Glomerular visceral epithelial cell (primary cell): ENCODE measurements at regions not wholly inside any gene's neighbourhood (a gene's known extent, or its start where the extent isn't known, plus 50 kb on each side); places are given as distances from the start of the nearest gene placed in this dataset.

Experiments
- DNase-seq: peaks from one replicate; pipeline ENCODE4 v3.0.0-alpha.2; 2016; ENCODE audit errors: extremely low spot score

DNA sequence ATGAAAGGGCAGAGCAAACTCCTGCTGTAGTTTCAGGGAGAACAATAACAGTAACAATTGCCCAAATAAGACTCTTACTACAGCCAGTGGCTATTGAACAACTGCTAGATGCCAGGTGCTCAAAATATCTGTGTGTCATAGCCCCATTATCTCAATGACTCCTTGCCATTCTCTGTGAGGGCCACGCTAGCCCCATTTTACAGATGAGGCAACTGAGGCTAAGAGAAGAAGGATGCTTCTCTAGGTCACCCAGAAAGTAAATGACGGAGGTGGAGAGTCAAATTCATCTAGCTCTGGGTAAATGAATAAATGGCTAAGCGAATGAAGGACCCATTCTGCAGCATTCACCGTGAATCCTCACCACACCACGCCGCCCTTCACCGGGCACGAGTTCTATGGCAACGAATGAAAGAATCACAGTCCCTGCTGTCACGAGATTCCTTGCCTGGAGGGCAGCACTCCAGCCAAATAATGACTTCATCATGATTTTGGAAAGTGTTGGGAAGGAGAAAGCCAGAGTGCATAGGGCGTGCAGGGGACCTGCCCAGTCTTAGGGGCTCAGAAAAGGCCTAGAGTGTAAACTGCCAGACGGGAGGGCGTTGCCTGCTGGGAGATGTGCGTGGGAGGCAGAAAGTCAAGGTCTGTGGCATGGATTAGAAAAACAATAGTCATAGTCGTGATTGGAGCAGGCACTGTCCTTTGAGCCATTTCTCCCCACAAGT, 147.2 kb downstream of the C9orf50 start:
- DNase-seq: peak; percentile 66

DNA sequence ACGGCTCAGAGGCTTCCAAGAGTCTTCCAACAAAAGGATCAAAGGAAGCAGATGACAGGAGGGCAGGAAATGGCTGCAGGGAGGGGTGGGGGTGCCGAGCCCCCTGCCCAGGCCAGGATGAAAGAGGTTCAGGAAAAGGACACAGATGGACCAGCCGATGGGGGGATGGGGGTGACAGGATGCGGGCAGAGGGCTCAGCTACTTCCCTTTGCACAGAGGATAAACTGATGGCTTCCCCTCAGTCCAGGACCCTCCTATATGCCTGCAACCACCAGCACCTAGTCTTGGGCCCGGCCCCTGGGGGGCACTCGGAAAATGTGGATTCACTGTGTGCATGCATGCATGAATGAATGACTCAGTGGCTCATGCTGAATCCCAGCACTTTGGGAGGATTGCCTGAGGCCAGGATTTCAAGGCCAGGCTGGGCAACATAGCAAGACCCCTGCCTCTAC, 148.2 kb downstream of the C9orf50 start:
- DNase-seq: no peak

DNA sequence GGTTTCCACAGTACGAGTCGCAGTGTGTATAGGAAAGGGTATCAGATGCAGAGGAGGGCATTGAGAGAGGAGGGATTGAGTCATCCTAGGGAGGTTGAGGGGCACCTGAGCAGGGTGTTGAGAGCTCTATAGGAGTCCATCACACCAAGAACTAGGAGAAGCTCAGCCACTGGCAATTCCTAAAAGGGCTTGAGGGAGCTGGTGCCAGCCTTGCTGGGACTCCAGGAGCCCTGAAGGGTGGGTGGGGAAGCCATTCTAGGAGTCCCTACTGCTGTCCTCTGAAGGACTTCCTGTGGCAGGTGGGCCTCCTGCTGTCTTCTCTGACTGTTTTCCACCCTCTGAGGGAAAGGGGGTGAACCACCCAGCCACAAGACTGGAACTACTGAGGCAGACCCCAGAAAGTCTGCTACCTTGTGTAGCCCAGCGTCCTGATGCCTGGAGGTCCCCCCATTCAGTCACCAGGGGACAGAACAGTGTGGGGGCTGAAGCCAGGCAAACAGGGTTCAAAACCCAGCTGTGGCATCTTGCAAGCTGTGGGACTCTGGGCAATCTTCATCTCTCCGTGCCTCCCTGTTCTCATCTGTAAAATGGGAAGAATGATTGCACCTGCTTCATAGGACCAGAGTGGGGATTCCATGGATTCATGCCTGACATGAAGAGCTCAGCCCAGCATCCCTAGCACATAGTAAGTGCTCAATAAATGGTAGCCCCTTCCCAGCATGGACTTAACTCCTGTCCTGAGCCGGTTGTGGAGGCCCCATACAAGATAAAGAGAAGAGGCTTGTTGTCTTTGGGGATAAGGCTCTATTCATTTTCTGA, 149.5 kb downstream of the C9orf50 start:
- DNase-seq: no peak

DNA sequence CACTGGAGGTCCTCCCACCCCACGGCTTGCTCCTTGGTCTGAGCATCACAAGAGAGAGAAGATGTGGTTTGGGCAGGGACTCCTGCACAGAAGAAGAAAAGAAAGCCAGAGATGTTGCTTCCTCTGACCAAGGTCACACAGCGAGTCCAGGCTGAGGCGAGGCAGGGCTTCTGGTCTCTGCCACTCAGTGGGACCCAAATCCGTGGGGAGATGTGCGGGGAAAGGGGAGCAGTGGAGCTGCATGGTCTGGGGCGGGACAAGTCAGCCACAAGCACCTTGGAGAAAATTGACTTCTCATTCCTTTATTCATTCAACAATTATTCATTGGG, 150.9 kb downstream of the C9orf50 start:
- DNase-seq: no peak

DNA sequence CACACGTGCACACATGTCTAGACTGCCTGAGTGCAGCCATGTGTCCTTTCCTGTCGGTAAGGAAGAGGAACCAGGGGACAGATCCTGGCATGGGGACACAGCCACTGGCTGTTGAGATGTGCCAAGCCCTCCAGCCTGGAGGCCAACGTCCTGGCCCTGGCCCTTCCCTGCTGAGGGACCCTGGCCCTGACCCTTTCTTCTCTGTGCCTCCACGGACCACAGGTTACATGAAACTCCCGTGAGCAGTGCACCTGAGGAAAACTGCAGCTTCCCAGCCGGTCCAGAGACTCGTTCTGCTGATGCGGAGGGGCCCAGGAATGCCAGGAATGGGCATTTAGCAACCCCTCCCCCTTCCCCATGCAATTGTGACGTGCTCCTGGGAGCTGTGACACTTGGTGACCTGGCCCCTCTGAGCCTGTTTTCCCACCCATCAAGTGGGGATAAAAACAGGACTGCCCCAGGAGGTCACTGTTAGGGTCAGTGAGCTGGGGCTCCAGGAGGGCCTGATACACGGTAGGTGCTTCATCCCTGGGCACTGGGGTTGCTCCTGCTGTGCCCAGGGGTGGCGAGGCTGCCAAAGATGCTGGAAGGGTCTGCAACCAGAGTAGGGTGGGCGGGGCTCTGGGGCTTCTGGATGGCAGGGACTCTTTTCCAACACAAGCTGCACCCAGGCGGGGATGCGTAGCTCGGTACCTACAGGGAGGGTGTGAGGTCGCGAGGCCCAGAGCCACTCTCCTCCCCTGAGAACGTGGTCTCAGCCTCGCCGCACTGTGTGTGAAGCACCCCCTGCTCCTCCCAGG, 151.5 kb downstream of the C9orf50 start:
- no peak for DNase-seq

DNA sequence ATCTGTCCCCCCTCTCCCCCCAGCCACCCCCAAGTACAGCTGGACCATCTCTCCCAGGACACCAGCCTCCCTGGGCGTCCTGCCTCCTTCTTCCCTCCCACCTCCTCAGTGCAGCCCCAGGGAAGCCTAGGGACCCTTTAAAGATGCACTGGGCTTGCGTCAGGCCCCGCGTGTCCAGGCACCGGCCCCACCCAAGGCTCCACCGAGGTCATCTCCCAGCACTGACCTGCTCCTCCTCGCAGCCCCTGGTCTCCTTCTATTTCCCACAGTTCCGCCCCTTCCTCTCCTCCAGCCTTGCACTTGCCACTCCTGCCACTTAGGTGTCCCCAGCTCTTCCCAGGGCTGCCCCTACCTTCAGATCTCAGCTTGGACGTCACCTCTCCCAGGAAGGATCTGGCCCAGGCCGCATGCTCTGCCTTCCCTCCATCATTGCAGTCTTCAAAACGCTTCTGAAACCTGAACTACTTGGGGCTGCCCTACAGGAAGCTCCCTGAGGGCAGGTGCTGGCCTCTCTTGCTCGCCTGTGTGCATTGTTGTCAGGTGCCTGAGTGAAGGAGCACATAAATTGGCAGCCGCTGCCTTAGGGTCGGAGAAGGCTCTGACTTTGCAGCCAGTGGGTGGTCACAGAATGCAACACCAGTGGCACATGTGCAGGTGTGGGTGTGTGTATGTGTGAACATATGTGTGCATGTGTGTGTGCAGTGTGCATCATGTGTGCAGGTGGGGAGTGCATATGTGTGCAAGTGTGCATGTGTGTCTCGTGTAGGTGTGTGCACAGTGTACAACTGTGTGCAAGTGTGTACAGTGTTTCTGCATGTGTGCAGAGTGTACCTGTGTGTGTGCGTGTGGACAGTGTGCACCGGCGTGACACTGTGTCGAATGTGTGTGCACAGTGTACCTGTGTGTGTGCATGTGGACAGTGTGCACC, 152.9 kb downstream of the C9orf50 start:
- DNase-seq: no peak

DNA sequence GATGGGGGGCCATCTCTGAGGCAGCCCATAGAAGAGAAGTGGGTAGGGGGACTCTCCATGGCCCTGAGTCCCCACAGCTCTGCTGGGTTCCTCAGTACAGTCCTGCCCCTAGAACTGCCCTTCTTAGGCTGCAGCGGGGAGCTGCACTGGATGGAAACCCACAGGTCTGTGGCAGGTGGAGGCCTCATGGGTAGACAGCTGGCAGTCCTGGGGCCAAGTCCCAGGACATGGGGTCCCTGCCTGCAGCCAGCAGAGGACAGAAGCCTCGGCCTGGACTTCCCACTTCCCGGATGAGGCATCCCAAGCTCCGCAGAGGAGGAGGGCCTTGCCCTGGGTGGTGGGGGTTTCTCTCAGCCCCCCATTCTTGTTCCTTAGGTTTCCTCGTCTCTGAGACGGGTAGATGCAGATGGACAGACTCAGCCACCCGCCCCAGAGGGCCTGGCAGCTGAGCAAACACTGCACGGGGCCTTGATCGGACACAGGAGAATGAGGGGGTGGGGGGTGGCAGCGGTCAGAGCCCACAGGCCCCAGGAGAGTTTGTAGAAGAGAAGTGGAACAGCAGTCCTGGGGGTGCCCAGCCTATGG, 153.8 kb downstream of the C9orf50 start:
- DNase-seq: no peak

DNA sequence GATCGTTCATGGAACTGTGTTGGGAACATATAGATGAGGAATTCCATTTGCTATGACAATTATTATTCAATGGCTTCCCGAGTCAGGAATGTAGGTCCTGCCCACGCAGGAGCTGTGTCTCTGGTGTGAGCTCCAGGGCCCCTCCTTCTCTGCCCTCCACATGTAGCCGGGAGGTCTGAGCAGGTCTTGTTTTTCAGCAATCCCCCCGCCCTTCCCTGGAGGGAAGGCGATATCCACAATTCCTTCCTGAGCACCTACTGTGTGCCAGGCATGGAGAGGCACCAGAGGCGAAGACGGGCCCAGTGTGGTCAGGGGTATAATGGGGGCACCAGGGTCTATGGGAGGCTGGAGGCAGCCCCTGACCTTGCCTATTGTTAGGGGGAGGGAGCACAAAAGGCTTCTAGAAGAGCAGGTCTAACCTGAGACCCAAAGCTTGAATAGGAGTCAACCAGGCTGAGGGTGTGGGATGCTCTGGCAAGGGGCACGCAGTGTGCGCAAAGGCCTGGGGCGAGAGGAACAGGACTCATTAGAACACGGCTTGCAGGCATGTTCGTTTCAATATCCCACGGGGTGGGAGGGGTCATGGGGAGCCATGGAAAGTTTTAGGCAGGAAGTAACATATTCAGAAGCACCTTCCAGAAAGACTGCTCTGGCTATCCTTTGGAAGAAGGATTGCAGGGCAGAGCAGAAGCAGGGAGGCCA, 154.9 kb downstream of the C9orf50 start:
- no peak for DNase-seq

DNA sequence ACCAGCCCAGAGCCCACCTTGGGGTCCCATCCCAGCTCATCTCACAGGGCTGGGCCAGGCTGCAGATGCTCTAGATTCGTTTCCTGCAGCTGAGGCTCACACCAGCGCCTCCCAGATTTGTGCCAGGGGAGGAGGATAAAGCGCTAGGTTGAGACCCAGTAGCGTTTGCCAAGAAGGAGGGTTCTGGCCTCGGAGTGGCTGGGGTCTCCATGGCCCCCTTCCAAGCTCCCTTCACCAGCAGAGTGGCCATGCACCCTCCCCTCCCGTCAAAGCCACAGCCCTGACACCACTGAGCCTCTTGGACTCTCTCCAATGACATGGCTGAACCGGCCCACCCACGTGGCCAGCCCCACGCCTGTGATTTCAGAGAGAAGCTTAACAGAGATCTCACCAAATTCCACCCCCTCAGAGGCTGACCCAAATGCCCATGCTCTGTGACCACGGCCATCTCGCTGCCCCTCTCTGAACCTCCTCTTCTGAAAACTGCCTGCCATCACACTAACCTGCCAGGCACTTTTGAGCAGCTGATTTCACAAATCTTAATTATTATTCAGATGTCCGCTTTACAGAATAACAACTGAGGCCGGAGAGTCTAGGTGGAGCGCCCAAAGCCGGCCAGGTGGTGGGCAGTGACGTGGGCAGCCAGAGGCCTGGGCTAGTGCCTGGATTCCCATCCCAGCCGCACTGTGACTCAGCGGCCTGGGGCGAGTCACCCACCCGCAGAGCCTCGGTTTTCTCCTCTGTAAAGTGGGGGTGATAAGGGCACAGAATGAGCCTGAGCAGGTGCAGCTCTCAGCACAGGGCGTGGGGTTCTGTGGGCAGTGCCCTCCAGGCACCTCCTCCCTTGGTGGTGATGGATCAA, 155.7 kb downstream of the C9orf50 start:
- peak; percentile 42 for DNase-seq

DNA sequence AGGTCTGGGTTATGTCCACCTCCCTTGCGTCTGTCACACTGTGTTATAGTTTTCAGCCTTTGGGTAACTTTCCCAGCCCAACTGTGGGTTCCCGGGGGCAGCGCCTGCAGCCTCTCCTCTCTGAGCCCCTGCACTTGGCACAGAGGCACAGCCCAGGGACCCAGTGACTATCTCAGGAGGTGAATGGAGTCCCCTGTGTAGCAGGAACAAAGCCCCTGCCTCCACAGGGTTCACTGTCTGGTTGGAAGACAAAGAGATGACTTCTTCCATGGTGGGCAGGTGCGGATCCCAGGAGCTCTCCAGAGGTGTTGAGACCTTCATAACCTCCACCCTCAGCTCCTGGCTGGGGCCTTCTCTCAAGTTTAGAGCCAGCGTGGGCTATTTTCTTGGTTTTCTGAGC, 156.9 kb downstream of the C9orf50 start:
- DNase-seq: no peak

DNA sequence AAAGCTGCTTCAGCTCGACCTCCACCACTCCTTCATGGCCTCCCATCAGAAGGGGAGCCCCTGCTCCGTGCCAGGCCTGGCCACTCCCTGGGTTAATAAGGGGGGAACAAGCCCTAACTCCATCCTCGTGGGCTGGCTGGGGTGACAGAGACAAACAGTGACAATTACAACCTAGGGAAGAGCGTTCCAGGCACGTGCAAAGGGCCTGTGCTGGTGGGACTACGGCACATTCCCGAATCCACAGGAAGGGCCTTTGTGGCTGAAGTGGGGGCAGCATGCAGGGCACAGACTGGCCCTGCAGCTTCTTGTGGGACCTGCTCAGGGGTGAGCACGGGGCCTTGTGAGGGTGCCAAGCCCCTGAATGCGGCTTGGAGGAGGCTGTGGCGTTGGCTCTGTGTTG, 157.4 kb downstream of the C9orf50 start:
- no peak for DNase-seq

DNA sequence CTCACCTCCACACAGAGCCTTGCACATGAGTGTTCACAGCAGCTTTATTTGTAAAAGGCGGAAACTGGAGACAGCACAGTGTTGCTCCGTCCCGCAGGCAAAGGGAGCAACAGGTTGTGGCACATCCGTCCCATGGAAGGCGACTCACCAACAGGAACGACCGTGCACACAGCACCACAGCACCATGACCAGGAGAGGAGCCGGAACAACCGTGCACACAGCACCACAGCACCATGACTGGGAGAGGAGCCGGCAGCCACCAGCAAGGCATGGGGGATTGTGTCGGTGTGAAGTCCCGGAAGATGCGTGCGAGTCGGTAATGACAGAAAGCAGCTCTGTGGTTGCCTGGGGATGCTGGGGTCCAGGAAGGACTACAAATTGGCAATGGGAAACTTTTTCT, 158.5 kb downstream of the C9orf50 start:
- no peak for DNase-seq

DNA sequence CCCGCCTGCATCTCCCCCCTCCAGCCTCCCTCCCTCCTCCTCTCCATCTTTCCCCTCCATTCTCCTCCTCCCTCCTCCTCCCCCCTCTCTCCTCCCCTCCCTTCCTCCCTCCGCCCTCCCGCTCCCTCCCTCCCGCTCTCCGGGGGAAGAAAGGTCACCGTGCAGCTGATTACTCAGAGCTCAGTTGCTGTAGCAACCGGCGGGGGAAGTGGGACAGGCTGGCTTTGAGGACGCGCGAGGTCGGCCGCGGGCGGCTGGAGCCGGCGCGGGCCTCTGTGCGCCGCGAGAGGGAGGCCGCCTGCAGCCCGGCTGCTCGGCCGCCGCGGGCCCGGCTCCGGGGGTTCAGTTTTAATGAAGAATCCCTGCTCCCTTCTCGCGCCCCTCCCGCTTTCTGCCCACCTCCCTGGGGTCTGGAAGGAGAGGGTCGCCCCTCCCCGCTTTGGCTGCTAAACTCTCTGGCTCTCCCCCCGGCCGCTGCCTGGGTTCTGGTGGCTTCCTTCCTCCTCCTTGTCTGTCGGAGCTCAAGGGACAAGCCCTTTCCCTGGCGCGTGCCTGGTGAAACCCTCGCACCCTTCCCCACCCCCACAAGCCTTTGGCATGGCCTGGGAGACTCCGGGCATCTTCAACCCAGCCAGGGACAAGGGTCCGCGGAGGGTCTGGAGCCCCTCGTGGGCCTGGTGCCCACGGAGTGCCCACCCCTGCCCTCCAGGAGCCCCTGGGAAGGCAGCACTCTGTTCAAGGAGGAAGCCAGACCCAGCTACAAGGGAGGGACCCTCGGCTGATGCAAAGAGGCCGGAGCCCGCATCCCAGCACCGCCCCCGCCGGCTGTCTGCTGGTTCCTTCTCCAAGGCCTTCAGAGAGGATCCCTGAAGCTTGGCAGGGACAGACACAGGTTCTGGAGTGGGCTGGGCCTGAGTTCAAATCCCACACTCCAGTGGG, 160.3 kb downstream of the C9orf50 start:
- peak; percentile 98 for DNase-seq

DNA sequence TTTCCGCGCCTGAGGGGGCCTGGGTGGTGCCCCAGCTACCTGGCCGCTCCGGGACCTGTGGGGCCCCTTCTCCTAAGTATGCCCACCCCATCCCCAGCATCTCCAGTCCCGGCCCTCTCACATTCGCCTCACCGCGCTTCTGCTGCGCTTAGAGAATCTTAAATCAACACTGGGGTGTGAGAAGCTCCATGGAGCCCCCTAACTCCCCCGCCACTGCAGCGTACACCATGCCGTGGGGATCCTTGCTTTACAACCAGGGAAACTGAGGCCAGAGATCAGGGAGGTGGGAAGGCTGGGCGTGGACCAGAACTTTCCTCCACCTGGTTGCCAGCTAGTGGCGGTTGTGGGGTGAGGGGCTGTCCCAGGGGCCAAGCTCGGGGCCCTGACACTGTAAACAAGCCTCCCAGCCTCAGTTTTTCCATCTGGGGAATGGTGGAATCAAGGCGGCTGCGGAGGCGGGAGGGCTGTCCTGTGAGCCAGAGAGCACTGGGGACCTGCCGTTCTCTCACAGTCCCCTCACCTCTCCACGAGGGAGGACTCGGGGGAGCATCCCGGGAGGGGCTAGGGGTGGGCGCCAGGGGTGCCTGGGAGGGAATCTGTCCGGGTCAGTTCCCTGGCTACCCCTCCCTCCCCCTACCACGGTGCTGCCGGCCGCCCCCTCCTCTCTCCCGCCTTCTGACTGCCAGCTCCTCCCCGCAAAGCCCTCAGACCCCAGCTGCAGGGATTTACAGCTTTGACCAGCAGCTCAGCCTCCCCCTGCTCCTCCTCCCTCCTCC, 161.2 kb downstream of the C9orf50 start:
- no peak for DNase-seq

DNA sequence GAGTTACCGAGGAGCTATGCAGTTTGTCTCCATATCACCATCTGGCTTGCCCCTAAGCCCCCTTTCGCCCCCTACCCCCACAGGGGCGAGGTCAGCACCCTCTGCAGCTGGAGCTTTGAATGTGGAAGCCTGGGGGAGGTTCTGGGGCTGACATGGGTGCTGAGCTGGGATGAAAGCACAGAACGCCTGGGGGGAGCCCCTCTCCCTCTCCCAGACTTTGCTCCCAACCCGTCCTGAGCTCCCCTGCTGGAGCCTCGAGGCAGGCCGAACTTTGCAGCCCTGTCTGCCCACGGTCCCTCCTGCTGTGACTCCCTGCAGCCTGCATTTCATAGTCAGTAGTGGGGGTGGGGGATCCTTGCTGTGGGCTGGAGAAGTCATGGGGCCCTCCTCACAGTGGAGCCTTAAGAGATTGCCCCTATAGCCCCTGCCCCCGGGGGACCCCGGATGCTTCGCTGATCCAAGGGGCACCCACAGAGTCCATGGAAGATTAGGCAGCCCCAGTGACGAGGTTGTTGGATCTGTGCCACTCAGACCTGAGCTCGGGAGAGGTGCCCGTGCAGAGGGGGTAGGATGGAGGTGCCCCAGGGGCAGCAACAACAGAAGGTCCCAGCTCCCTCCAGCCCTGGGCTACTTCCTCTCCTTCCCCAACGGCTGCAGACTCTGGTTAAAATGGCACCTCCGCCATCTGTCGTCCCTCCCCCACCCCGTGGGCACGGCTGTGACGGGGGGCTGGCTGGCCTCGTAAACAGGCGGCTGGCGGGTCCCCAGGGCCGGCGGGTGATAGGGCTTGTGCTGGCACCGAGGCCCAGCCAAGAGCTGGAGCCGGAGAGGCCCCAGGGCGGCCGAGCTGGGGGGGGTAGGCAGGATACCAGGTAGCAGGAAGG, 162.0 kb downstream of the C9orf50 start:
- DNase-seq: no peak

DNA sequence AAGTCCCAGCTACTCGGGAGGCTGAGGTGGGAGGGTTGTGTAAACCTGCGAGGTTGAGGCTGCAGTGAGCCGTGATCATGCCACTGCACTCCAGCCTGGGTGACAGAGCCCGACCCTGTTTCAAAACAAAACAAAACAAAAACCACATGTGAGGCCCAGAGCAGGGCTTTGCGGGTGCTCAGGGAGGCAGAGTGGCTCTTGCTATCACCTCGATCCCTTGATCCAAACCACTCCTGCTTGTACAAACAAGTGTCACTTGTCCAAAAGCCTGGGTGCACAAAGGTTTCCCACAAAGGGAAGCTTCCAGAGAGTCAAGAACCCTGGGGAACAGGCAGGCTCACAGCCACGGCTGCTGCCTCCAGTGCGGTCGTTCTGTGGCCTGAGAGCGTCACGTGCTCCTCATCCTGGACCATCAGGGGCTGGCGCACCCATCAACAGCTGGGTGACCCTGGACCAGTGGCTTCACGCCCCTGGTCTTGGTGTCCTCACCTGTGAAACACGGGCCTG, 162.7 kb downstream of the C9orf50 start:
- DNase-seq: no peak
